ENCODE measurements at regions not wholly inside any gene's neighbourhood (a gene's known extent, or its start where the extent isn't known, plus 50 kb on each side); places are given as distances from the start of the nearest gene placed in this dataset.

DNA sequence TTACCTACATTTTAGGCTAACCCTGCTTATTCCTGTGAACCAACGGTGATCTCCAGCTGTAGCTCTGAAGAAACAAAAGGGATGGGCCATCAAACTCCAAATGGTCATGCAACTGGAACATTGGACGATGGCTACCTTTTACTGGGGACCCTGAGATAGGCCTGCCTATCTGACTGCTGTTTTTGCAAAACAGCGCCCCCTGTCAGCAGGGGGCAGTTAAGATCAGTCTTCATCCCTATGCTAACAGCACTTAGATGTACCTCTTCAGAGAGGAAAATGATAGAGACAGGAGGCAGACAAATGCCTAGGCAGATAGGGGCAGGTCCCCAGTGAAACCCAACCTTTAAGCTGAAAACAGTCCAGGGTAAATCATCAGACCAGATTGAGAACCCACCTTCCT is 1085.4 kb upstream of the SORCS1 start:
- no peak for DNase-seq
- Mint-ChIP-seq H3K4me3 (no peak overlapping the region), H3K27ac (no peak overlapping the region), H3K27me3 (no peaks in the 10 kb centered on the region), H3K4me1 (no peaks in the 10 kb centered on the region), H3K36me3 (ENCODE audit: low read depth) (no peaks in the 10 kb centered on the region), H3K9me3 (peaks cover 7% of the 10 kb centered on the region)
- intact Hi-C loops (cut with micrococcal nuclease), result no loop called here

DNA sequence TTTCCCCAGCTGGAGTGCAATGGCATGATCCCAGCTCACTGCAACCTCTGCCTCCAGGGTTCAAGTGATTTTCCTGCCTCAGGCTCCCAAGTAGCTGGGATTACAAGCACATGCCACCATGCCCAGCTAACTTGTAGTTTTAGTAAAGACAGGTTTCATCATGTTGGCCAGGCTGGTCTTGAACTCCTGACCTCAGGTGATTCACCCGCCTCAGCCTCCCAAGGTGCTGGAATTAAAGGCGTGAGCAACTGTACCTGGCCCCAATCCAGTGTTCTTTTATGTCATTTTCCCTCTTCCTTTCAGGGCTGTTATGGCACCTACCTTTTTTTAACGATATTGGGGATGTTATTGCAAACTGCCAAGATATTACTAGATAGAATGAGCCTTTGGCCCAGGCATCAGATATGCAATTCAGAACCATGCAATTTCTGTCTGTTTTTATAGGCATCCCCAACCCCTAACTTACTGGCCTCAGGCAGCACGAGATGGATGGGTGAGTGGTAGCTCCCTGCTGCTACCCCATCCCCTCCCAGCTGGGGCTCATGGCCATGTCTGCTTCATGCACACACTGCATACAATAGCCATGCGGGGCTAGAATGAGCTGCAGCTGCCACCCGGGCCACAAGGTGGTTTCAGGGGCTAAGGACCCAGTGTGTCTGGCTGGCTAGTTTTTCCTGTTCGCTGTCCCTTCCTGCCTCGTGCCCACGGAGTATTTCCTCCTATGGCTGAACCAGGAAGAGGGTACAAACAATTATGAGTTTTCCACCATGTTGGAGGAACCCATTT is 1080.1 kb upstream of the SORCS1 start:
- Mint-ChIP-seq H3K27me3 (no peaks in the 10 kb centered on the region), H3K4me1 (no peaks in the 10 kb centered on the region), H3K9me3 (peaks cover 8% of the 10 kb centered on the region), H3K4me3 (no peak overlapping the region), H3K27ac (no peak overlapping the region), H3K36me3 (ENCODE audit: low read depth) (no peaks in the 10 kb centered on the region)
- intact Hi-C loops (cut with micrococcal nuclease), result no loop called here
- DNase-seq, result no peak

DNA sequence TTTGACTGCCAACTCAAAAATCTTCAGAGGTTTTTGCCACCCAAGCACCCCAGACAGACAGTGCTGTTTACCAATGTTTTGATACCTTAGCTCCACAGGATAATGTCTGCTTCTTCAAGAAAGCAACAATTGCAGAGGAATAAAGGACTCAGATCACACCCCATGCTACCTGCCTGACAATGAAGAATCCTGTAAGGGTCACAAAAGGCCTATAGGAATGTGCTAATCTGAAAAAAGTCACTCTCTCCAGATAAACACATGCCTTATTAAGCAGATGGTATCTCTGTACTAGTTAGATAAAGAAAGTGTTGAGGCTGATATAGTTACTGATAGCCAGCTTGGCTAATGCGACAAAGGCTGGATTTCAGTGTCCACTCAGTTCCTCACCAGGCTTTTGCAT is 1076.7 kb upstream of the SORCS1 start:
- Mint-ChIP-seq H3K27ac (no peak overlapping the region), H3K9me3 (peaks cover 8% of the 10 kb centered on the region), H3K4me1 (no peaks in the 10 kb centered on the region), H3K36me3 (ENCODE audit: low read depth) (no peaks in the 10 kb centered on the region), H3K27me3 (no peaks in the 10 kb centered on the region), H3K4me3 (no peak overlapping the region)
- intact Hi-C loops (cut with micrococcal nuclease), result no loop called here
- DNase-seq, result no peak

DNA sequence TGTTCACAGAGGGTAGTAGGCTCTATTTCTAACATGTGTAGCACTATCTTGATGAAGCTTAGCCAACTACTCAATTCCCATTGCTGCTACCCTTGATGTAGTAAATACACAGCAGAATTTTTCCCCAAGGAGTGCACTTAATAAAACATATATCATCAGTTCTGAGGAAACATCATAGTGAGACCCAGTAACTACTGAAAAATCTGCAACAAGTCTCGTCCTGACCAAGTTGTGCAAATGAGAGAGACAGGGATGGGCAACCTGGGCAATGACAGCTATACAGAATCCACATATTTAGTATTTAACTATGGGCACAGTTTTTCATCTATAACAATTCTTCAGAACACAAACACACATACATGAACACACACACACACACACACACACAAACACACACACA is 1073.8 kb upstream of the SORCS1 start:
- Mint-ChIP-seq H3K4me3 (no peak overlapping the region), H3K4me1 (no peaks in the 10 kb centered on the region), H3K36me3 (ENCODE audit: low read depth) (no peaks in the 10 kb centered on the region), H3K27ac (no peak overlapping the region), H3K9me3 (peaks cover 7% of the 10 kb centered on the region), H3K27me3 (no peaks in the 10 kb centered on the region)
- intact Hi-C loops (cut with micrococcal nuclease), result no loop called here
- no peak for DNase-seq

DNA sequence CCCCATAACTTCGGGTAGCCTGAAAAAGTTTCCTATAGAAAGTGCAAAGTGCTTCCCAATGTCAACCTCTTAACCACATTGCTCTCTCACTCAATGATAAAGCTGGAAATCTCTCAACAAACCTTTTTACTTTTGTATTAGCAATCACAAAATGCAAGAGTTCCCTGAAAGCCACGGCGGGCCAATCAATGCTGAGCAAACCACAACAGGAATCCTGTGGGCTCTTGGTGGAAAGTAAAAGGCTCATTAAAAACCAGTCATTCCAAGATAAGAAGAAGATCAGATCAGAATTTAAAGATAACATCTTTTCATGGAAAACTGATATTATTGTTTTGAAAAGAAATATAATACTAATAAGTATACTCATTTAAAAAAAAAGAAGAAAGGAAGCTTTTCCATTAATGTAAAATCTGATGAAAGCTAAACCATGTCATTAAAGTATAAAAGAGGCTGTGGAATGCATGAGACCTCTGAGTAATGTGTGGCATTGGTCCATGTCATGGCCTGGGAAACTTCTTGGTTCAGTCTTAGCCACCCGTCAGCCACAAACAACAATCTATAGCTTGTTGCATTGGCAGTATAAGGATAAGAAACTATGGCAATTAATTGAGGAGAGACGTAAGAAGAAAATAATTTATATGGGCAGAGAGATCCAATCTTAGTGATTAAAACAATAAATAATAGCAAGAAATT is 1066.1 kb upstream of the SORCS1 start:
- H3K27me3 Mint-ChIP-seq, result no peaks in the 10 kb centered on the region
- no peak overlapping the region for H3K4me3 Mint-ChIP-seq
- intact Hi-C loops (cut with micrococcal nuclease), result no loop called here
- no peak overlapping the region for H3K27ac Mint-ChIP-seq
- peaks cover 4% of the 10 kb centered on the region for H3K9me3 Mint-ChIP-seq
- no peaks in the 10 kb centered on the region for H3K36me3 Mint-ChIP-seq (ENCODE audit: low read depth)
- no peak for DNase-seq
- H3K4me1 Mint-ChIP-seq, result no peaks in the 10 kb centered on the region

DNA sequence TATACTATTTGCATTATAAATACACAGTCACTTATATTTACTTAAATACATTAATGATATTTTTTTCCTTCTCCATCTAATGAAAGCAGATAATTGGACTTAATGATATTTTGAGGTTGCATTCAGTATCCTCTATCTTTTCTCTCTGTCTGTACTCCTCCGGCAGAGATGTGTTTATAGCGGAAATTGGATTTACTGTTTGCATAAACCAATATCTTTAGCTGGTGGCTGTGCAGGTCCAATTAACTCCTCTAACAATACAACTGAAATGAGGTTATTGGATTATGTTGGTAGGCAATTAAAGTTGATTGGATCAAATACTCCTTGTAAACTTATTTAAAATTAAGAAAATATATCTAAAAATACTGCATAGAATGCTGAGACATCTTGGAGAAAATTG is 1044.2 kb upstream of the SORCS1 start:
- H3K27me3 Mint-ChIP-seq, result no peaks in the 10 kb centered on the region
- no peak overlapping the region for H3K27ac Mint-ChIP-seq
- peaks cover 4% of the 10 kb centered on the region for H3K9me3 Mint-ChIP-seq
- DNase-seq, result no peak
- no peaks in the 10 kb centered on the region for H3K4me1 Mint-ChIP-seq
- H3K4me3 Mint-ChIP-seq, result no peak overlapping the region
- intact Hi-C loops (cut with micrococcal nuclease), result no loop called here
- H3K36me3 Mint-ChIP-seq (ENCODE audit: low read depth), result no peaks in the 10 kb centered on the region

DNA sequence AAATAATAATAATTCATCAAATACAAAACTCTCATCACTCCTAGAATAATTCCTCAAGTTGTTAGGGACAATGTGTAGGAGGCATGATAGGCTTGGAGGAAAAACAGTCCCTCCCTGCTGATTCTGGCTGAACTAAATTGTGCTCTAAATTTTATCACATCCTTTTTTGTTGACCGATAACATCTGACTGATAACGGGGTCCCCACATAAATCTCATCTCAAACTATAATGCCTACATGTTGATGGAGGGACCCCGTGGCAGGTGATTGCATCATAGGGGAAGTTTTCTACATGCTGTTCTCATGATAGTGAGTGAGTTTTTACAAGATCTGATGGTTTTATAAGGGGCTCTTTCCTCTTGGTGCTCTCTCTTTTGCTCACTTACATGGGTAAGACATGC is 1043.5 kb upstream of the SORCS1 start:
- no peak overlapping the region for H3K27ac Mint-ChIP-seq
- H3K36me3 Mint-ChIP-seq (ENCODE audit: low read depth), result no peaks in the 10 kb centered on the region
- no peak for DNase-seq
- H3K4me3 Mint-ChIP-seq, result no peak overlapping the region
- H3K9me3 Mint-ChIP-seq, result no peaks in the 10 kb centered on the region
- H3K27me3 Mint-ChIP-seq, result no peaks in the 10 kb centered on the region
- no peaks in the 10 kb centered on the region for H3K4me1 Mint-ChIP-seq
- intact Hi-C loops (cut with micrococcal nuclease), result no loop called here

DNA sequence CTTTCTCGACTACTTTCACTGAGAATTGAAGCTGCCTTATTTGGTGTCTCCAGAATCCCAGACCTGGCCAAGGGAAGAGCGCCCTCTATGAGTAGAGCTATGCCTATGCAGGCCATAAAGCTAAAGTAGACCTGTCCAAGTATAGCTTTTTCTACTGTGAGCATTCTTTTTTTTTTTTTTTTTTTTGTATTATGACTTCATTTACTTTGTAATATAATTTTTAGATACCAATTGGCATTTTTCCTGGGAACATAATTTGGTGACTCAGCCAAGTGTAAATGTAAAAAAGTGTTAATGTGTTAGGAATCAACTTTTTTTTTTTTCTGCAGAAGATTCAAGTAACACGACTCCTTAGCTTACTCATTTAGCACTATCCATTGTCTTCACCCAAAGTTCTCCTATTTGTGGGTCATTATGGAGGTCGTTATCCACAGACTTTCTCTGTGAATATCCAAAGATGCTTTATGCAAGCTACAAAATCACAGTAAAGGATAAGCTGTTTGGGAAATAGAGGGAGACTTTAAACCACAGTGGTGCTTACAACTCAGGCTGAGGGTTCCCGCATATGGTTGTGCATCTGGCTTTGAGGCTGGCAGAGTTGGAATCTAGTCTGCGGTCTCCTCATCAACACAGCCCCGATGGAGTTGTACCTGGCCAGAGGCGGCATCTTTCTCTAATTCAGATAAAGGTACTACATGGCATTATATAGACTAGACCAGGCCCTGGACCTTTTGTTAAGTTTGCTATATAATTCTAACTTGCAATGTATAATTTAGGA is 1040.2 kb upstream of the SORCS1 start:
- Mint-ChIP-seq H3K36me3 (ENCODE audit: low read depth) (no peaks in the 10 kb centered on the region), H3K27ac (no peak overlapping the region), H3K9me3 (no peaks in the 10 kb centered on the region), H3K27me3 (no peaks in the 10 kb centered on the region), H3K4me1 (no peaks in the 10 kb centered on the region), H3K4me3 (no peak overlapping the region)
- intact Hi-C loops (cut with micrococcal nuclease), result no loop called here
- no peak for DNase-seq

DNA sequence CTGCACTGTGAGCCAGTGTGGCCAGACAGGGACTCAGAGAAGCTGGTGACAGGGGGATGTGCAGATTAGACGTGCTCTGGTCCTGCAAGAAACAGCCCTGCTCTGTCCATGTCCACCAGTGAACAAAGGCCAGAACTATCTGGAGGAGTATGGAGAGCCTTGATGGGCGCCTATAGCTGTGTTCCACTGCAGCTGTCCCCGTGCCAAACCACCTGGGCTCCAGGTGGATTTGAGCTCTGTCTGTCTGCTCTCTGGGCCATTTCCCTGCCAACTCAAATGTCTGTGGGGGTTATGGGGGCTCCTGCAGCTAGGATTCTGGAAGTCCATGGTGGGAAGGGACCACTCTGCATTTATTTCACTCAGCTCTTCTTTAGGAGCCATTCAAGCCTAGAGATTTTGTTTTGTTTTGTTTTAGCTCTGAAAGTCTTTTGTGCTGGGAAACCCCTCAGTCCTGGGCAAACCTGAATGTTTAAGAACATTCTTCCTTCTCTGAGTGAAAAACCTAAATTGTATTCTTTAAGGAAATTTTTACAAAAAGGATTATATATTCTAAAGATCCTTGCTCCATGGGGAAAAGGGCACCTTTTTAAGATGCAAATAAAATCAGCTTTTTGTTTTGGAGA is 1039.5 kb upstream of the SORCS1 start:
- intact Hi-C loops (cut with micrococcal nuclease), result no loop called here
- DNase-seq, result no peak
- no peak overlapping the region for H3K4me3 Mint-ChIP-seq
- no peaks in the 10 kb centered on the region for H3K4me1 Mint-ChIP-seq
- no peaks in the 10 kb centered on the region for H3K27me3 Mint-ChIP-seq
- H3K27ac Mint-ChIP-seq, result no peak overlapping the region
- H3K36me3 Mint-ChIP-seq (ENCODE audit: low read depth), result no peaks in the 10 kb centered on the region
- no peaks in the 10 kb centered on the region for H3K9me3 Mint-ChIP-seq

DNA sequence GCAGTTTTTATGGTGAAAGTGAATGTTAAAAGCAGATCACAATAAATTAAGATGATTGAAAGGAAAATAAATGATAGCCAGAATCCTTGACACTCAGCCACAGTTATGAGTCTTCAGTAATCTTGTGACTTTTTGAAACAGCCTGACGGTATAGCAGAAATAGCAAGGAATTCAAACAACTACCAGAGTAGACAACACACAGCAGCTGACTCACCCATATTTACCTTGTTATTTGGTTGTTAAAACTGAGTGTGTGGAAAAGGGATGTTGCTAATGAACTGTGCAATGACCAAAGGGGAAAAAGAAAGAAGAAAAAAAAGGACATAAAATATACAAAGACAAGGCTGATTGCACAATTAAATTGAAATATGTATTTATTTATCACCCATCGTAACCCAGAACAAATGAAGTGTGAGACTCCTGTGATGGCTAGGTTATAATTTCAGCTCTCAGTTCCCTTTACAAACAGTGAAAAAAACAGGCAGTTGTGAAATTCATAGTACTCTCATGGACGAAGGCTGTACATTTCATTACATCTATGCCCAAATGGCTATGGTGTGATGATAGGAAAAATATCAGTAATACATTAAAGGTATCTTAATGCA is 1023.0 kb upstream of the SORCS1 start:
- DNase-seq, result no peak
- Mint-ChIP-seq H3K36me3 (ENCODE audit: low read depth) (no peaks in the 10 kb centered on the region), H3K4me1 (no peaks in the 10 kb centered on the region), H3K9me3 (no peaks in the 10 kb centered on the region), H3K4me3 (no peak overlapping the region), H3K27ac (no peak overlapping the region), H3K27me3 (no peaks in the 10 kb centered on the region)
- intact Hi-C loops (cut with micrococcal nuclease), result no loop called here

DNA sequence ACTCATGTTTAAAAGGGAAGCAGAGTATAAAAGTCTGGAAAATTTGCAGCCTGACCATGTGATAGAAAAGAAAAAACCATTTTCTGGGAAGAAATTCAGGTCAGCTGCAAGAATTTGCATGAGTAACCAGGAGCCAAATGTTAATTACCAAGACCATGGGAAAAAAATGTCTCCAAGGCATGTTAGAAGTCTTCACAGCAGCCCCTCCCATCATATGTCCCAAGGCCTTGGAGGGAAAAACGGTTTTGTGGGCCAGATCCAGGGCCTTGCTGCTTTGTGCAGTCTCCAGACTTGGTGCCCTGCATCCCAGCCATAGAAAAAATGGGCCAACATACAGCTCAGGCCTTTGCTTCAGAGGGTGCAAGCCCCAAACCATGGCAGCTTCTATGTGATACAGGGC is 1019.6 kb upstream of the SORCS1 start:
- no peak overlapping the region for H3K27ac Mint-ChIP-seq

DNA sequence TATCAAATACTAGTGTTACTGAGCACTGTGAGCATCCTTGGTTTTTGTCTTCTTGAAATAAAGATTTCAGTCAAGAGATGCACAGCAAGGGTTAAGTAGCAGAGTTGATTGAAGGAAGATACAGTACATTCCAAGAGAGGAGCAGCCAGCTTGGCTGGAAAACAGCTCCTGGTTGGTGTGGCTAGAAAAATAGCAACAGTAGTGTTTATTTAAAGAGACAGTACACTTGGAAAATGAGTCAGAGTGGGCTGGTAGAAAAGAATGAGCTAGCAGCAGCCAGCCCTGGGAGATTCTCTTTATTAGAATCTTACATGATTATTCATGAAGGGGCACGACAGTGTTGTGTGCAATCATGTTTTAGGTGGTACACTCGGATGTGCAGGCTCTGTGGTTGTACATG is 1016.4 kb upstream of the SORCS1 start:
- Mint-ChIP-seq H3K36me3 (ENCODE audit: low read depth) (no peaks in the 10 kb centered on the region), H3K27ac (no peak overlapping the region), H3K9me3 (no peaks in the 10 kb centered on the region), H3K27me3 (no peaks in the 10 kb centered on the region), H3K4me3 (no peak overlapping the region), H3K4me1 (no peaks in the 10 kb centered on the region)
- intact Hi-C loops (cut with micrococcal nuclease), result no loop called here
- no peak for DNase-seq

More for the DNA sequence above, 1019.6 kb upstream of the SORCS1 start:
- no peaks in the 10 kb centered on the region for H3K4me1 Mint-ChIP-seq
- no peaks in the 10 kb centered on the region for H3K9me3 Mint-ChIP-seq
- H3K36me3 Mint-ChIP-seq (ENCODE audit: low read depth), result no peaks in the 10 kb centered on the region
- no peak for DNase-seq
- H3K4me3 Mint-ChIP-seq, result no peak overlapping the region
- intact Hi-C loops (cut with micrococcal nuclease), result no loop called here
- H3K27me3 Mint-ChIP-seq, result no peaks in the 10 kb centered on the region

DNA sequence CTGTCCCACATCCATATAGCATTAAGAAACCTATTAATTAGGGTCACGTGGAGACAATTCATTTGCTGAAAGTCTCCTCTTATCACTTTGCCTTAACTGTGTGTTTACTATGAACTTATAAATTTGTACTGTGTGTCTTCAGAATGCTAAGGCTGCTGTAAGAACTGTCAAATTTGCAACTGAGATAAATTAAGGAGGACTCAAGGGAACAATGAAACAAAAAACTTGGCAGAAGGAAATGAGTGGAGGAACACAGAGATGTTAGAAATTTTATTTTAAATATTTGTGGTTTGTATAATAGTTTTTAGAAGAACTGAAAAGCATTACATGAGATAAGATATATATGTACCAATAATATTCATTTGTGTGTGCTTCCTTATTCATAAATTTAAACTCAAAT is 1005.3 kb upstream of the SORCS1 start:
- H3K27ac Mint-ChIP-seq, result no peak overlapping the region
- no peaks in the 10 kb centered on the region for H3K27me3 Mint-ChIP-seq
- H3K9me3 Mint-ChIP-seq, result peaks cover 5% of the 10 kb centered on the region
- intact Hi-C loops (cut with micrococcal nuclease), result no loop called here
- no peak overlapping the region for H3K4me3 Mint-ChIP-seq
- H3K36me3 Mint-ChIP-seq (ENCODE audit: low read depth), result no peaks in the 10 kb centered on the region
- no peaks in the 10 kb centered on the region for H3K4me1 Mint-ChIP-seq
- no peak for DNase-seq

All from activated CD4-positive, alpha-beta T cell treated with anti-CD3 and anti-CD28 coated beads, Interleukin-2, amount 10 ng/mL, durations not matched to agents 24 days and 14 days (primary cell).